Fibroblast of lung (primary cell): ENCODE measurements at regions not wholly inside any gene's neighbourhood (a gene's known extent, or its start where the extent isn't known, plus 50 kb on each side); places are given as distances from the start of the nearest gene placed in this dataset.

Experiments
- DNase-seq, 2 donors: peaks; one replicate each; pipeline versions ENCODE4 v3.0.0 to v3.0.0-alpha.2; 2010; ENCODE audit warnings: low read depth in 2 of 2
- H2AFZ ChIP-seq: 2 replicates; pipeline ENCODE4 v1.5.1; 2012; ENCODE audit warnings: low read length, control low read depth, inconsistent platforms
- H3K27ac ChIP-seq: 2 replicates; pipeline ENCODE4 v1.5.1; 2011; ENCODE audit warnings: low read length, control low read depth; ENCODE audit not compliant: insufficient read depth
- H3K27me3 ChIP-seq: 2 replicates; pipeline ENCODE4 v1.5.1; 2011; ENCODE audit warnings: mild to moderate bottlenecking, low read length; ENCODE audit not compliant: control insufficient read depth, insufficient read depth
- H3K36me3 ChIP-seq: 2 replicates; pipeline ENCODE4 v1.5.1; 2011; ENCODE audit warnings: low read length; ENCODE audit not compliant: control insufficient read depth, insufficient read depth
- H3K4me1 ChIP-seq: 2 replicates; pipeline ENCODE4 v1.5.1; 2011; ENCODE audit warnings: low read length; ENCODE audit not compliant: control insufficient read depth, insufficient read depth; ENCODE audit errors: extremely low read depth
- H3K4me2 ChIP-seq: 2 replicates; pipeline ENCODE4 v1.5.1; 2011; ENCODE audit warnings: low read length, control low read depth; ENCODE audit not compliant: insufficient read depth; ENCODE audit errors: extremely low read depth
- H3K4me3 ChIP-seq, 4 experiments: fragments of 200-600 bp in 1 of 4; sonication (generic) in 1 of 4; replicated peaks in 1 of 4; 2 replicates each; pipeline ENCODE4 v1.5.1; 2011 to 2016; ENCODE audit warnings: low read length in 4 of 4, low read depth in 3 of 4, mild to moderate bottlenecking in 3 of 4, control low read depth in 2 of 4, inconsistent platforms in 1 of 4, mixed read lengths in 1 of 4; ENCODE audit not compliant: insufficient read depth in 1 of 4; ENCODE audit errors: control extremely low read depth in 1 of 4
- H3K79me2 ChIP-seq: 2 replicates; pipeline ENCODE4 v1.5.1; 2012; ENCODE audit warnings: mild to moderate bottlenecking, low read length, inconsistent platforms; ENCODE audit not compliant: control insufficient read depth, insufficient read depth
- H3K9ac ChIP-seq: 2 replicates; pipeline ENCODE4 v1.5.1; 2011; ENCODE audit warnings: mild to moderate bottlenecking, low read length, control low read depth; ENCODE audit not compliant: insufficient read depth
- H3K9me3 ChIP-seq: 2 replicates; pipeline ENCODE4 v1.5.1; 2012; ENCODE audit warnings: low read depth, low read length; ENCODE audit not compliant: control insufficient read depth, insufficient read depth
- H4K20me1 ChIP-seq: 2 replicates; pipeline ENCODE4 v1.5.1; 2011; ENCODE audit warnings: low read length; ENCODE audit not compliant: control insufficient read depth, insufficient read depth; ENCODE audit errors: extremely low read depth
- CTCF ChIP-seq, 2 donors: IDR thresholded peaks in 1 of 2; conservative IDR thresholded peaks in 1 of 2; 1 replicate in 1 of 2; 2 replicates in 1 of 2; pipeline ENCODE4 v1.5.1; 2011 to 2012; ENCODE audit warnings: low read length in 2 of 2, control low read depth in 1 of 2, inconsistent platforms in 1 of 2, low read depth in 1 of 2, mild to moderate bottlenecking in 1 of 2
- EZH2 ChIP-seq: IDR thresholded peaks from 2 replicates; pipeline ENCODE4 v1.5.1; 2012; ENCODE audit warnings: low read length, control low read depth, mild to moderate bottlenecking; ENCODE audit errors: missing control alignments

- DNase-seq = peak; percentile 82 to 85
These were observed 224.7 kb upstream of the IRX3 start for GRCh38 chr16:54511222-54511731.

GRCh38 chr16:54510685-54511221, 224.2 kb upstream of the IRX3 start:
- Histone ChIP-seq H2AFZ (no peak overlapping the region), H3K4me3 (no peak overlapping the region), H3K9me3 (no peaks in the 10 kb centered on the region), H3K9ac (no peak overlapping the region), H3K4me2 (no peak overlapping the region), H4K20me1 (no peaks in the 10 kb centered on the region), H3K27me3 (no peaks in the 10 kb centered on the region), H3K36me3 (no peaks in the 10 kb centered on the region), H3K4me1 (no peaks in the 10 kb centered on the region), H3K79me2 (no peaks in the 10 kb centered on the region), H3K27ac (no peak overlapping the region)
- DNase-seq = peak; percentile 6 to 12
- no peak for TF ChIP-seq CTCF (conservative IDR thresholded peaks at IDR 0.05 in 1 of 2, IDR thresholded peaks at IDR 0.05 in 1 of 2; ENCODE audit: low read depth in 1 of 2, low read length in 2 of 2)
- no peak for TF ChIP-seq EZH2

More at GRCh38 chr16:54511222-54511731, 224.7 kb upstream of the IRX3 start:
- H3K9ac ChIP-seq = no peak overlapping the region
- TF ChIP-seq EZH2 = no peak
- no peak for TF ChIP-seq CTCF (conservative IDR thresholded peaks at IDR 0.05 in 1 of 2, IDR thresholded peaks at IDR 0.05 in 1 of 2; ENCODE audit: low read depth in 1 of 2, low read length in 2 of 2)
- no peak overlapping the region for H2AFZ ChIP-seq
- H3K4me1 ChIP-seq = no peaks in the 10 kb centered on the region
- H3K36me3 ChIP-seq = no peaks in the 10 kb centered on the region
- no peaks in the 10 kb centered on the region for H3K9me3 ChIP-seq
- H3K27ac ChIP-seq = no peak overlapping the region
- no peaks in the 10 kb centered on the region for H3K79me2 ChIP-seq
- no peak overlapping the region for H3K4me3 ChIP-seq
- H3K27me3 ChIP-seq = no peaks in the 10 kb centered on the region
- H4K20me1 ChIP-seq = no peaks in the 10 kb centered on the region
- no peak overlapping the region for H3K4me2 ChIP-seq

- H3K36me3 ChIP-seq = no peaks in the 10 kb centered on the region
- H3K27ac ChIP-seq = no peak overlapping the region
- no peaks in the 10 kb centered on the region for H3K4me1 ChIP-seq
- TF ChIP-seq EZH2 (no peak), CTCF (conservative IDR thresholded peaks at IDR 0.05 in 1 of 2, IDR thresholded peaks at IDR 0.05 in 1 of 2; ENCODE audit: low read depth in 1 of 2, low read length in 2 of 2) (no peak)
- no peaks in the 10 kb centered on the region for H3K27me3 ChIP-seq
- H2AFZ ChIP-seq = no peak overlapping the region
- no peaks in the 10 kb centered on the region for H4K20me1 ChIP-seq
- no peak for DNase-seq
- no peak overlapping the region for H3K4me2 ChIP-seq
- no peak overlapping the region for H3K9ac ChIP-seq
- H3K9me3 ChIP-seq = no peaks in the 10 kb centered on the region
- H3K79me2 ChIP-seq = no peaks in the 10 kb centered on the region
- no peak overlapping the region for H3K4me3 ChIP-seq
These were observed 222.9 kb upstream of the IRX3 start for GRCh38 chr16:54509456-54509855.
